Small intestine (tissue), 7 donors: ENCODE measurements at regions not wholly inside any gene's neighbourhood (a gene's known extent, or its start where the extent isn't known, plus 50 kb on each side); places are given as distances from the start of the nearest gene placed in this dataset.

Experiments
- DNase-seq, 2 donors: peaks; one replicate each; pipeline versions ENCODE4 v3.0.0 to v3.0.0-alpha.2; 2013
- FAIRE-seq: peaks from 2 replicates; lab custom pipeline; 2012; peaks lifted over from hg19 to GRCh38; lab: Jason Lieb, UNC
- H3K27ac ChIP-seq, 3 donors: one replicate each; pipeline ENCODE4 v1.5.1; 2013; ENCODE audit warnings: low read length in 2 of 3, mild to moderate bottlenecking in 2 of 3, control low read depth in 1 of 3, inconsistent platforms in 1 of 3, low read depth in 1 of 3, moderate library complexity in 1 of 3
- H3K27me3 ChIP-seq, 3 donors: one replicate each; pipeline ENCODE4 v1.6.1; 2013; ENCODE audit warnings: low read length in 3 of 3, inconsistent platforms in 1 of 3; ENCODE audit not compliant: control insufficient read depth in 3 of 3, insufficient read depth in 3 of 3
- H3K36me3 ChIP-seq, 3 donors: one replicate each; pipeline ENCODE4 v1.6.1; 2013; ENCODE audit warnings: low read length in 3 of 3, inconsistent platforms in 1 of 3, low read depth in 1 of 3, mild to moderate bottlenecking in 1 of 3, moderate library complexity in 1 of 3; ENCODE audit not compliant: control insufficient read depth in 3 of 3, insufficient read depth in 2 of 3
- H3K4me1 ChIP-seq, 3 donors: one replicate each; pipeline ENCODE4 v1.6.1; 2013; ENCODE audit warnings: low read length in 2 of 3, inconsistent platforms in 1 of 3, low read depth in 1 of 3, mild to moderate bottlenecking in 1 of 3, moderate library complexity in 1 of 3; ENCODE audit not compliant: control insufficient read depth in 3 of 3, insufficient read depth in 2 of 3
- H3K4me3 ChIP-seq, 3 donors: one replicate each; pipeline ENCODE4 v1.5.1; 2013; ENCODE audit warnings: low read length in 3 of 3, control low read depth in 1 of 3, inconsistent platforms in 1 of 3, low read depth in 1 of 3, mild to moderate bottlenecking in 1 of 3, moderate library complexity in 1 of 3
- H3K9me3 ChIP-seq, 2 donors: one replicate each; pipeline ENCODE4 v1.6.1; 2013; ENCODE audit warnings: low read depth in 1 of 2, low read length in 1 of 2; ENCODE audit not compliant: control insufficient read depth in 2 of 2, insufficient read depth in 1 of 2
- WGBS, 3 donors: extraction: QIAGEN DNeasy Blood & Tissue Kit; methylation state at CpG; one replicate each; pipeline ENCODE4 v1.1.7; 2013; 5-methylcytosine and 5-hydroxymethylcytosine counted together
- donor health status: healthy with polysubstance abuse.
- donor health status: control.
- donor health status: control.
- donor health status: Bipolar disorder and iron deficiency.
- donor health status: healthy.

GRCh38 chr1:39105841-39106765 is 80.0 kb downstream of the NDUFS5 start:
- FAIRE-seq (no peak), DNase-seq (peak; percentile 52 to 74)
- Histone ChIP-seq H3K36me3 (no peaks in the 10 kb centered on the region), H3K4me1 (peaks cover 2 to 25% (median 9%) of the 10 kb centered on the region in 3 donors), H3K27me3 (no peaks in the 10 kb centered on the region), H3K9me3 (no peaks in the 10 kb centered on the region), H3K4me3 (peak overlapping the region; percentile 63 to 85 (median 74)), H3K27ac (peak overlapping the region; percentile 89 to 94 (median 92))
- WGBS, 3 donors: 2 to 3% (median 3%) methylated on average over 32 to 39 of the region's 39 CpGs

- Histone ChIP-seq H3K27me3 (no peaks in the 10 kb centered on the region), H3K9me3 (no peaks in the 10 kb centered on the region), H3K36me3 (no peaks in the 10 kb centered on the region), H3K4me1 (peaks cover 2 to 25% (median 9%) of the 10 kb centered on the region in 3 donors), H3K27ac (peak overlapping the region; percentile 46 to 92 (median 89)), H3K4me3 (peak overlapping the region in 2 of 3 donors; percentile 74 to 85)
- DNase-seq (no peak), FAIRE-seq (no peak)
- WGBS, 3 donors: 46 to 51% (median 49%) methylated on average over 4 of the region's 4 CpGs
Observed at GRCh38 chr1:39106801-39107327, 80.7 kb downstream of the NDUFS5 start.

DNA sequence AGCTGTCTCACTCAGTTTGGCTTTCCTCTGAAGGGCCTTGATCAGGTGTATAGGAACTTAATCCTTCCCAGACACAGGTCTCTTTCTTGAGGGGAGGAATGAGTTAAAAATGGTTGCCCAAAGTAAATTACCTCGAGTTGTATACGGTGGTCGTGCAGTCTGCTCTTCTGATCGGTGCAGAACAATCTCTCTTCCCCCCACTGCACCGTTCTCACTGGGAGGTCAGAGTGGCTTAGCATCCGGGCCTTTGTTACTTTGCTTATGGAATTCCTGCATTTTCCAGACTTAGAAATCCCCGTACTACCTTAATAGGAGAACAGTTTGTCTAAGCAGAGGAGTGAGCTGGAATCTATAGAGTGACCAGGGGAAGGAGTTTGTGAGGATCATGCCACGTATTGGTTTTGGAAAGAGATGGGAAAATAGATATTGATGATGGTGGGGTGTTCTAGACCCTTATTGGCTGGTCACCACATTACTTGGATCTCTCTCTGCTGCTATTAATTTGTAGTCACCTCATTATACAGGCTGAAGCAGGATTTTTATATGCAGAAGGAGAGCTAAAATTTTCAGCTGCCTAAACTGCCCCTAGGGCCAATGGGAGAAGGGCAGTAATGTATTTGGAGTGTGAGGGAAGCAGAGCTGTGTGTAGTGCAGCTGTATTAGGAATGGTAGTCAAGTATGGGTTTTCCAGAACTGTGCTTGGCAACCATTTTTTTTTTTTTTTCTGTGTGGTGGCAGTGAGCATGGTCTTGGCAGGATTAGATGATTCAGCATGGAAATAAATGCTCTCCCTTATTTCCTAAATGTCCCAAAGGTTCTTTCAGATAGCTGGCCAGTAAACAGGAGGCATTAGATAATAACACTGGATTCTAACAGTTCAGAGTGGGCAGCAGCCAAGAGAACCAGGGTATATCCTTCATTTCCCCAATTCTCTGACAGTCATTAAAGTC is 81.5 kb downstream of the NDUFS5 start:
- FAIRE-seq: no peak

DNA sequence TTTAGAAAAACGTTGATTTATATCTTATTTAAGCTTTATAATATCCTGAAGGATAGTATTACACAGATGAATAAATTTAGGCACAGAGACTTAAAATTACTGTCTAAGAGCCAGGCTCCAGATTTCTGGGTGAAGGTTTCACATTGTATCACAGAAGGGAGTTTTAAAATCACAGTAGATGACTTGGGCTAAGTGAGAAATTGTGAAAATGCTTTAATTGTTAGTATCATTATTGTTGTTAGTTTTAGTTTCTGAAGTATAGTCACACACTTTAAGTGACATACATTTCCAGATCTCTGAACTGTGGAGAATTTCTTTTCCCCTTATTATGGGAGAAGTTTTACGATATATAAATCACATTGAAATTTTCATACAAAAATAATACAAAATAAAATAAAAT is 83.5 kb downstream of the NDUFS5 start:
- no peak for FAIRE-seq

More for the DNA sequence above, 81.5 kb downstream of the NDUFS5 start:
- peaks cover 2 to 25% (median 7%) of the 10 kb centered on the region in 3 donors for H3K4me1 ChIP-seq
- peaks cover 0 to 2% (median 0%) of the 10 kb centered on the region in 3 donors for H3K36me3 ChIP-seq
- WGBS, 3 donors: 48 to 56% (median 50%) methylated on average over 8 of the region's 8 CpGs
- no peak overlapping the region for H3K4me3 ChIP-seq
- DNase-seq: no peak
- H3K27ac ChIP-seq: peak overlapping the region in 2 of 3 donors; percentile 46 to 89
- no peaks in the 10 kb centered on the region for H3K27me3 ChIP-seq
- H3K9me3 ChIP-seq: no peaks in the 10 kb centered on the region

GRCh38 chr1:39110325-39110851 is 84.2 kb downstream of the NDUFS5 start:
- H3K4me1 ChIP-seq: peaks cover 7 to 18% (median 13%) of the 10 kb centered on the region in 3 donors
- no peaks in the 10 kb centered on the region for H3K27me3 ChIP-seq
- no peak overlapping the region for H3K4me3 ChIP-seq
- no peak for FAIRE-seq
- H3K27ac ChIP-seq: peak overlapping the region in 1 of 3 donors; percentile 43
- no peaks in the 10 kb centered on the region for H3K9me3 ChIP-seq
- no peak for DNase-seq
- peaks cover 0 to 2% (median 0%) of the 10 kb centered on the region in 3 donors for H3K36me3 ChIP-seq
- WGBS, 3 donors: 49 to 63% (median 61%) methylated on average over 3 of the region's 3 CpGs

More for the DNA sequence above, 83.5 kb downstream of the NDUFS5 start:
- no peak overlapping the region for H3K27ac ChIP-seq
- peaks cover 2 to 18% (median 8%) of the 10 kb centered on the region in 3 donors for H3K4me1 ChIP-seq
- DNase-seq: no peak
- WGBS, 3 donors: 75 to 83% (median 81%) methylated on average over 2 of the region's 2 CpGs
- peaks cover 0 to 2% (median 0%) of the 10 kb centered on the region in 3 donors for H3K36me3 ChIP-seq
- no peaks in the 10 kb centered on the region for H3K27me3 ChIP-seq
- no peaks in the 10 kb centered on the region for H3K9me3 ChIP-seq
- H3K4me3 ChIP-seq: no peak overlapping the region

GRCh38 chr1:39110882-39111281 is 84.7 kb downstream of the NDUFS5 start:
- peak overlapping the region in 1 of 3 donors; percentile 43 for H3K27ac ChIP-seq

GRCh38 chr1:39113109-39113743 is 87.1 kb downstream of the NDUFS5 start:
- Histone ChIP-seq H3K27me3 (no peaks in the 10 kb centered on the region), H3K27ac (no peak overlapping the region), H3K4me1 (peaks cover 12 to 21% (median 19%) of the 10 kb centered on the region in 3 donors), H3K36me3 (peaks cover 0 to 2% (median 0%) of the 10 kb centered on the region in 3 donors), H3K9me3 (no peaks in the 10 kb centered on the region), H3K4me3 (no peak overlapping the region)
- 64 to 85% (median 84%) methylated on average over 2 of the region's 2 CpGs for WGBS, 3 donors
- FAIRE-seq: no peak
- no peak for DNase-seq

More at GRCh38 chr1:39110882-39111281, 84.7 kb downstream of the NDUFS5 start:
- Histone ChIP-seq H3K4me3 (no peak overlapping the region), H3K4me1 (peaks cover 11 to 22% (median 18%) of the 10 kb centered on the region in 3 donors), H3K9me3 (no peaks in the 10 kb centered on the region), H3K36me3 (peaks cover 0 to 2% (median 0%) of the 10 kb centered on the region in 3 donors), H3K27me3 (no peaks in the 10 kb centered on the region)
- FAIRE-seq (no peak), DNase-seq (no peak)
- 76 to 100% (median 93%) methylated on average over 1 of the region's 1 CpG for WGBS, 3 donors
